ENCODE measurements at regions not wholly inside any gene's neighbourhood (a gene's known extent, or its start where the extent isn't known, plus 50 kb on each side); places are given as distances from the start of the nearest gene placed in this dataset.

DNA sequence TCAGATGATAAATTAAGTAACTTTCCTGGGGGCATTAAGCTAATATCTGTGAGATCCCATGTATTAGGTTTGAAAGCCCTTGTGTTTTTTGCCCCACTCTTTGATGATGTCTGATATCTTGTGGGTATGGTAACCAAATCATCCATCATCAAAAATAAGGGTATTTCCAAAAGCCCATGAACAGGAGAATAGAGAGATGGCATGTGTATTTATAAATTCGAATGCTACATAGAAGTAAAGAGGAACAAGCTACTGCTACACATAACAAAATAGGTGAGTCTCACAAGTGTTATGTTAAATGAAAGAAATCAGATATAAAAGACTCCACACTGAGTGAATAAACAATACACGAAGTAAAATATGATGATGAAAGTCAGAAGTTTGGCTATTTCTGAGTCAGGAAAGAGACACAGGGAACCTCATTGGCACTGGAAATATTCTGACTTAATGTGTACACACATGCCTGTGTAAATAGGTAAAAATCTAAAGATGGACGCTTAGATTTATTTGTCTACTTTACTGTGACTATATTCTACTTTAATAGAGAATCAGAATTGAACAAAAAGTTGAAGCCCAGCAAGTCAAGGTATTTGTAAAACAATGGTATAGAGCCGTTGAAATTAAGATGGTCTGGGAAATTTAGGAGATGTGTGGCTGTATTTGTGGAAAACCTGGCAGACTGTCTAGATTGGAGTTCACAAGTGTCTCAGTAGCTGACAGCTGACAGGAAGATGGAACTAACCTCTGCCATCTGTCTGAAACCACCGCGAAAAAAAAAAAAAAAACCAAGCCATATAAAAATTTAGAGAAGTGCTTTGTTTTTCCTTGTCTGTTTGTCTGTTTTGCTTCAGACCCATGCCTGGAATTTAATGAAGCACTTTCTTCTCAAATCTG lies 111.0 kb upstream of the TGFBR2 start:
- no peak for ATAC-seq (ENCODE audit: low read depth)
- Histone ChIP-seq H2BK15ac (ENCODE audit: low read depth, low read length) (peak overlapping the region; percentile 98), H3K4me2 (ENCODE audit: low read depth, low read length) (no peak overlapping the region)

More for the DNA sequence above, 111.0 kb upstream of the TGFBR2 start:
- in situ Hi-C loops (cut with MboI; ENCODE audit: low sequenced_read_pairs) = no loop called here
- H2AFZ ChIP-seq (replicated peaks; ENCODE audit: low read length, poor library complexity) = no peak overlapping the region
- 0 out of 2 replicates have a peak overlapping the region, but pooled peaks have one; percentile 48 for H3K56ac ChIP-seq (ENCODE audit: extremely low read depth, insufficient read depth, low read length)
- peak overlapping the region; percentile 89 for H2BK120ac ChIP-seq (ENCODE audit: low read depth, low read length)
- 100% methylated on average over 1 of the region's 6 CpGs; no CpG with 5 or more reads in 1 of the 2 experiments for WGBS, 2 experiments (ENCODE audit: extremely low coverage in 2 of 2, insufficient read length in 1 of 2)
- H3K36me3 ChIP-seq (ENCODE audit: control insufficient read depth, insufficient read depth, low read length) = no peaks in the 10 kb centered on the region
- ChIA-PET CTCF (interaction anchor here (0.5 to 0.6 kb wide), 2 partner anchors 44 to 425 kb away, joined by 4 read pairs; no protein-coding TSS in a partner anchor), POLR2A (ENCODE audit: unreplicated experiment) (interaction anchor here (0.6 kb wide), 1 partner anchor 1441 kb away, joined by 11 read pairs; no protein-coding TSS in a partner anchor)
- no peaks in the 10 kb centered on the region for H3K9me3 ChIP-seq (ENCODE audit: control insufficient read depth, insufficient read depth, low read length)
- intact Hi-C loops (cut with micrococcal nuclease) = loop anchor here (2.0 to 5.0 kb wide), 2 partner anchors 111 to 197 kb away; partner anchors contain the start of gene TGFBR2
- peak overlapping the region; percentile 75 for H2BK5ac ChIP-seq (ENCODE audit: low read depth, low read length, poor library complexity, severe bottlenecking)
- H2BK20ac ChIP-seq (ENCODE audit: low read depth, low read length) = peak overlapping the region; percentile 93
- H3K4me1 ChIP-seq (ENCODE audit: control insufficient read depth, insufficient read depth, low read length) = peaks cover 16% of the 10 kb centered on the region
- H3K27ac ChIP-seq (ENCODE audit: insufficient read depth, low read length) = peak overlapping the region; percentile 8; the same call in 1 of the 2 replicates
- no peaks in the 10 kb centered on the region for H3K79me1 ChIP-seq (ENCODE audit: low read depth in 1 of 2, low read length in 2 of 2)
- dilution Hi-C loops (cut with HindIII; ENCODE audit: low sequenced_read_pairs, unreplicated experiment) = no loop called here
- no peaks in the 10 kb centered on the region for H3K27me3 ChIP-seq (ENCODE audit: control insufficient read depth, insufficient read depth, low read length)
- peak overlapping the region; percentile 81; the same call in 1 of the 2 replicates for H2AK5ac ChIP-seq (ENCODE audit: low read depth, low read length)
- peak overlapping the region; percentile 82 for H4K91ac ChIP-seq (ENCODE audit: insufficient read depth, low read depth, low read length)
- peak overlapping the region; percentile 71; the same call in 1 of the 2 replicates for H3K18ac ChIP-seq (ENCODE audit: low read depth, low read length)
- H3K14ac ChIP-seq (replicated peaks; ENCODE audit: low read depth, low read length) = peak overlapping the region; percentile 74; the same call in 1 of the 2 replicates
- peak overlapping the region; percentile 60; the same call in 1 of the 2 replicates for H3K23ac ChIP-seq (ENCODE audit: low read depth, low read length)
- peak overlapping the region; percentile 82 for H3K4ac ChIP-seq (ENCODE audit: low read depth, low read length)
- TF ChIP-seq RAD21 (IDR thresholded peaks at IDR 0.05; ENCODE audit: low read length) = no peak
- no peak for TF ChIP-seq MAFK (IDR thresholded peaks at IDR 0.05; ENCODE audit: low read depth, low read length)
- TF ChIP-seq, protein P1, sequence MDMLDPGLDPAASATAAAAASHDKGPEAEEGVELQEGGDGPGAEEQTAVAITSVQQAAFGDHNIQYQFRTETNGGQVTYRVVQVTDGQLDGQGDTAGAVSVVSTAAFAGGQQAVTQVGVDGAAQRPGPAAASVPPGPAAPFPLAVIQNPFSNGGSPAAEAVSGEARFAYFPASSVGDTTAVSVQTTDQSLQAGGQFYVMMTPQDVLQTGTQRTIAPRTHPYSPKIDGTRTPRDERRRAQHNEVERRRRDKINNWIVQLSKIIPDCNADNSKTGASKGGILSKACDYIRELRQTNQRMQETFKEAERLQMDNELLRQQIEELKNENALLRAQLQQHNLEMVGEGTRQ (IDR thresholded peaks at IDR 0.05; ENCODE audit: low read depth, low read length) = no peak
- TF ChIP-seq POLR2A (IDR thresholded peaks at IDR 0.05; ENCODE audit: low read depth, low read length) = no peak
- TF ChIP-seq MXI1 (IDR thresholded peaks at IDR 0.05; ENCODE audit: borderline replicate concordance, low read depth, low read length) = no peak
- peak overlapping the region; percentile 33 to 80; a peak in 2 of 4 replicates for H4K8ac ChIP-seq (ENCODE audit: low read depth in 2 of 2, low read length in 2 of 2)
- H4K5ac ChIP-seq (ENCODE audit: low read depth, low read length) = peak overlapping the region; percentile 70; the same call in 1 of the 2 replicates
- no peaks in the 10 kb centered on the region for H3K9me1 ChIP-seq (ENCODE audit: insufficient read depth, low read length)
- H3K4me3 ChIP-seq (ENCODE audit: insufficient read depth, low read depth, low read length) = no peak overlapping the region
- no peaks in the 10 kb centered on the region for H4K20me1 ChIP-seq (ENCODE audit: insufficient read depth, low read length)
- no peak overlapping the region for H2AK9ac ChIP-seq (replicated peaks; ENCODE audit: low read depth, low read length, poor library complexity)
- no TSS peak for BruUV-seq (replicated peaks)
- DNase-seq = no peak
- H3K9ac ChIP-seq (ENCODE audit: low read depth, low read length) = no peak overlapping the region

All from IMR-90 (cell line).